ENCODE measurements at regions not wholly inside any gene's neighbourhood (a gene's known extent, or its start where the extent isn't known, plus 50 kb on each side); places are given as distances from the start of the nearest gene placed in this dataset.
A peak's percentile ranks its signal among the peaks of the same experiment; 100 is the strongest.
"Not testable (repeated sequence)": the region's sequence is repeated elsewhere in the genome, so short reads cannot be mapped to it uniquely, and the experiment has no call there.

DNA sequence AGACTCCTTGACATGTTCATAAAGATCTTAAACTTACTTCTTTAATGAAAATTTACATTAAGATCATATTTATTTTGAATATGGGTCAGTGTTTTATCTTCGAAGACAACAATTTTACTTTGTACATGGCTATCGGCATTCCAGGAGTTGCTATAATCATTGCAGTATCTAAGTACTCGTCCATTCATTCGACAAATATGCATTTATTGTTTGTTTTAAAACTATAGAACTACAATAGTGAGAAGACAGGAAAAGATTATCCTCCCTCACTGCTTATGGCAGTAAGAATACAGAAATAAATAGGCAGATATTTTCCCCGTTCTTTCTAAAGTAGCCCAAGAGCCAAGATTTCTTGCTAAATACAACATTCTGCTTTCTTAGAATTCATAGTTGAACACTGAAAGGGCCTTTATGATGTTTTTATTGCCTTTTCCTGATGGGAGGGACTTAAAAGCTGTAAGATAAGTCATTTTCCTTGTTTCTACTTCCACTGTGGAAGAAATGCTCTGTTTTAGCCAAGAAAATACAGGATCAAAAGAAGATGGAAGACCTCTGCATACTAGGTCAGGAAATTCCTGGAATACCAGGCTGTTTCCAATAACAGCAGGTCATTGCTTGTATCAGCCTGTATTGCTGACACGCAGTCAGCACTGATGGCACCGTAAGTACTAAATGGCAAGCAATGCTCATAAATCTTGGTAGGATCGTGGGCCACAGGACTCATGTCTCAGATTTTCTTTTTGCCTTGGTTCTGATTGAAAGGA lies 521.0 kb upstream of the ATP2B1 start:
- FAIRE-seq (peak; percentile 87), DNase-seq (ENCODE audit: insufficient read length, low spot score) (no peak)
- no peak for TF ChIP-seq POLR2A (IDR thresholded peaks at IDR 0.05; ENCODE audit: low read depth, low read length)

DNA sequence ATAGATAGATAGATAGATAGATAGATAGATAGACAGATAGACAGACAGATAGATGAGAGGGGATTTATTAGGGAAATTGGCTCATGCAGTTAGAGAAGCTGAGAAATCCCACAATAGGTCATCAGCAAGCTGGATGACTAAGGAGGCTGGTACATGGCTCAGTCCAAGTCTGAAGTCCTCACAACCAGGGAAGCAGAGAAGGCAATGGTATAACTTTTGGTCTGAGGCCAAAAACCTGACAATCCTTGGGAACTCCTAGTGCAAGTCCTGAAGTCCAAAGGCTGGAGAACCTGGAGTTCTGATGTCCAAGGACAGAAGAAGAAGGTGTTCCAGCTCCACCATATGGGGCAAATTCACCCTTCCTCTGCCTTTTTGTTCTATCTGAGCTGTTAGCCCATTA lies 517.6 kb upstream of the ATP2B1 start:
- TF ChIP-seq POLR2A (IDR thresholded peaks at IDR 0.05; ENCODE audit: low read depth, low read length) = no peak
- no peak for DNase-seq (ENCODE audit: insufficient read length, low spot score)

GRCh38 chr12:90216815-90217214 lies 508.2 kb upstream of the ATP2B1 start:
- no peak for TF ChIP-seq POLR2A (IDR thresholded peaks at IDR 0.05; ENCODE audit: low read depth, low read length)
- DNase-seq (ENCODE audit: insufficient read length, low spot score) (no peak), FAIRE-seq (peak; percentile 45)

More for the DNA sequence above, 517.6 kb upstream of the ATP2B1 start:
- FAIRE-seq = no peak

- no peak for TF ChIP-seq POLR2A (IDR thresholded peaks at IDR 0.05; ENCODE audit: low read depth, low read length)
- no peak for DNase-seq (ENCODE audit: insufficient read length, low spot score)
- no peak for FAIRE-seq
Observed at GRCh38 chr12:90216020-90216552, 507.4 kb upstream of the ATP2B1 start.

DNA sequence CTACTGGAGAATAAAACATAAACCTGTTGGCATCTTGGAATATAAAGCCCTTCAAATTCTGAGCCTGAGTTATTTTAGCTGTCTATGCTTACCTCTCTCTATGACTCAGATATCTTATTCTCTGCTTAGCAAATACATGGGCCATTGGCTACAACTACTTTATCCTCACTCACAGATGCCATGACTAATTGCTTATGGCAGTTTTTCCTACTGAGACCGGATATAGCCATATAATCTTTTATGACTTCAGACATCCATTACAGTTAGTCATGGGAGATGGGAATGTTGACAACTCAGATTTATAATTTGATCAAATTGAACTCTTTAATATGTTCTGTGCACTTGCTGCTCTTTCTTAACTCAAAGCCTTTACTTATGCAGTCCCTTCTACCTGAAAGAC lies 502.4 kb upstream of the ATP2B1 start:
- peak; percentile 90 for FAIRE-seq
- peak; percentile 28 for DNase-seq (ENCODE audit: insufficient read length, low spot score)
- no peak for TF ChIP-seq POLR2A (IDR thresholded peaks at IDR 0.05; ENCODE audit: low read depth, low read length)

GRCh38 chr12:90209029-90209428 lies 500.4 kb upstream of the ATP2B1 start:
- TF ChIP-seq POLR2A (IDR thresholded peaks at IDR 0.05; ENCODE audit: low read depth, low read length) = no peak
- DNase-seq (ENCODE audit: insufficient read length, low spot score) = no peak
- FAIRE-seq = no peak

- FAIRE-seq = not testable (repeated sequence)
Observed at GRCh38 chr12:90208379-90208778, 499.7 kb upstream of the ATP2B1 start.

DNA sequence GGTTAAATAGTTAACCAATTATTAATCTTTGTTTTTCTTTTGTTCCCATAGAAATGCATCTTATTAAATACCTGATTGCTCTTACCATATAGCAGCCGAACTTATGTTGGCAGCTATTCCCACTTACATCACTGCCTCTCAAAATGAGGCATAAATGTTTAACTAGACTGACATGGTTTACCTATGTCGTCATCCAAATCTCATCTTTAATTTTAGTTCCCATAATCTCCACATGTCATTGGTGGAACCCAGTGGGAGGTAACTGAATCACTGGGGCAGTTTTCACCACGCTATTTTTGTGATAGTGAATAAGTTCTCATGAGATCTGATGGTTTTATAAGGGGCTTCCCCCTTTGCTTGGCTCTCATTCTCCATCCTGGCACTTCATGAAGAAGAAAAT lies 499.2 kb upstream of the ATP2B1 start:
- FAIRE-seq (no peak), DNase-seq (ENCODE audit: insufficient read length, low spot score) (no peak)
- TF ChIP-seq POLR2A (IDR thresholded peaks at IDR 0.05; ENCODE audit: low read depth, low read length) = no peak

More at GRCh38 chr12:90208379-90208778, 499.7 kb upstream of the ATP2B1 start:
- DNase-seq (ENCODE audit: insufficient read length, low spot score) = not testable (repeated sequence)

- FAIRE-seq (no peak), DNase-seq (ENCODE audit: insufficient read length, low spot score) (no peak)
- TF ChIP-seq POLR2A (IDR thresholded peaks at IDR 0.05; ENCODE audit: low read depth, low read length) = no peak
Observed at GRCh38 chr12:90205165-90205564, 496.5 kb upstream of the ATP2B1 start.

- TF ChIP-seq POLR2A (IDR thresholded peaks at IDR 0.05; ENCODE audit: low read depth, low read length) = no peak
Observed at GRCh38 chr12:90203556-90203955, 494.9 kb upstream of the ATP2B1 start.

GRCh38 chr12:90199006-90199405 lies 490.4 kb upstream of the ATP2B1 start:
- no peak for DNase-seq (ENCODE audit: insufficient read length, low spot score)
- TF ChIP-seq POLR2A (IDR thresholded peaks at IDR 0.05; ENCODE audit: low read depth, low read length) = no peak
- no peak for FAIRE-seq

More at GRCh38 chr12:90203556-90203955, 494.9 kb upstream of the ATP2B1 start:
- no peak for FAIRE-seq
- DNase-seq (ENCODE audit: insufficient read length, low spot score) = no peak

GRCh38 chr12:90193500-90193899 lies 484.9 kb upstream of the ATP2B1 start:
- no peak for FAIRE-seq
- TF ChIP-seq POLR2A (IDR thresholded peaks at IDR 0.05; ENCODE audit: low read depth, low read length) = no peak

DNA sequence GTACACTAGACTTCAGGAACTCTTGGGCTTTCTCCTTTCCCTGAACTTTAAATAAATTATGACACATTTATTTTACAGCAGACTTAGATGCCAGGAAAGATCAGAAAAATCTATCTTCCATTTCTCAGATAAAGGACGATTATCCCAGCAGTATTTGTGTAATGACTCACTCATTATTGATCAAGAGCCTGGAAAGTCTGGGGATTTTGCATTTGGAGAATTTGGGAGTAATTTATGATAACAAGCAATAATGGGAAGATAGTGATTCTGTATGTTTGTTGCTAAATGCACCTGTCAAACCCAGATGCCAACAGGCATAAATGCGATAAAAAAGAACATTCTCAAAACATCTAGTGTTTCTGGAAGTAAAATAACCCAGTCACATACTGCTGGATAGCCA lies 480.2 kb upstream of the ATP2B1 start:
- DNase-seq (ENCODE audit: insufficient read length, low spot score) = no peak
- FAIRE-seq = no peak
- no peak for TF ChIP-seq POLR2A (IDR thresholded peaks at IDR 0.05; ENCODE audit: low read depth, low read length)

More at GRCh38 chr12:90193500-90193899, 484.9 kb upstream of the ATP2B1 start:
- no peak for DNase-seq (ENCODE audit: insufficient read length, low spot score)

DNA sequence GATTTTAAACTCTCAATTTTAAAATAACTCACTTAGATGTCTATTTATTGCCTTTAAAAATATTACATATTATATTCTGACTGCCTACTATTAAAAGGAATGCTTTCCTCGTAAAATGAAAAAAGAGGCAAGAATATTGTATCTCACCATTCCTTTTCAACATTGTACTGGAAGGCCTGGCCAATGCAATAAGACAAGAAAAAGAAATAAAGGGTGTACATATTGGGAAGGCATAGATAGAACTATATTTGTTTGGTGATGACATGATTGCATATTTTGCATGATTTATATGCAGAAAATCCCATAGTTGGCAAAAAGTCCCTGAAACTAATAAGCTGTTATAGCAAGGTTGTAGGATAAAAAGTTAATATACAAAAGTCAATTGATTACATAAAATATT lies 474.6 kb upstream of the ATP2B1 start:
- FAIRE-seq (no peak), DNase-seq (ENCODE audit: insufficient read length, low spot score) (no peak)
- TF ChIP-seq POLR2A (IDR thresholded peaks at IDR 0.05; ENCODE audit: low read depth, low read length) = no peak

- FAIRE-seq (no peak), DNase-seq (ENCODE audit: insufficient read length, low spot score) (no peak)
- TF ChIP-seq POLR2A (IDR thresholded peaks at IDR 0.05; ENCODE audit: low read depth, low read length) = no peak
Observed at GRCh38 chr12:90181216-90181615, 472.6 kb upstream of the ATP2B1 start.
